ENCODE measurements at regions not wholly inside any gene's neighbourhood (a gene's known extent, or its start where the extent isn't known, plus 50 kb on each side); places are given as distances from the start of the nearest gene placed in this dataset.

GRCh38 chr21:16078382-16078781, 348.6 kb downstream of the USP25 start:
- Histone ChIP-seq H3K27me3 (ENCODE audit: insufficient read depth) (no peaks in the 10 kb centered on the region), H2AFZ (no peak overlapping the region), H3K36me3 (ENCODE audit: insufficient read depth) (no peaks in the 10 kb centered on the region), H3K4me1 (ENCODE audit: insufficient read depth) (no peaks in the 10 kb centered on the region), H3K4me2 (no peak overlapping the region), H3K27ac (ENCODE audit: low read depth) (no peak overlapping the region), H3K79me2 (replicated peaks; ENCODE audit: insufficient read depth) (no peaks in the 10 kb centered on the region), H3K9me2 (ENCODE audit: insufficient read depth) (no peaks in the 10 kb centered on the region), H3K4me3 (no peak overlapping the region), H4K20me1 (replicated peaks; ENCODE audit: insufficient read depth) (no peaks in the 10 kb centered on the region), H3F3A (replicated peaks; ENCODE audit: low read depth) (no peaks in the 10 kb centered on the region)
- Mint-ChIP-seq H3K4me3 (no peak overlapping the region), H3K27ac (no peak overlapping the region), H3K27me3 (ENCODE audit: insufficient read depth, low read depth, poor library complexity) (no peaks in the 10 kb centered on the region), H3K9me3 (no peaks in the 10 kb centered on the region), H3K4me1 (no peaks in the 10 kb centered on the region), H3K36me3 (ENCODE audit: low read depth) (no peaks in the 10 kb centered on the region)
- DNase-seq (ENCODE audit: low spot score) (no peak), ATAC-seq (no peak)
- TF ChIP-seq, protein P1, sequence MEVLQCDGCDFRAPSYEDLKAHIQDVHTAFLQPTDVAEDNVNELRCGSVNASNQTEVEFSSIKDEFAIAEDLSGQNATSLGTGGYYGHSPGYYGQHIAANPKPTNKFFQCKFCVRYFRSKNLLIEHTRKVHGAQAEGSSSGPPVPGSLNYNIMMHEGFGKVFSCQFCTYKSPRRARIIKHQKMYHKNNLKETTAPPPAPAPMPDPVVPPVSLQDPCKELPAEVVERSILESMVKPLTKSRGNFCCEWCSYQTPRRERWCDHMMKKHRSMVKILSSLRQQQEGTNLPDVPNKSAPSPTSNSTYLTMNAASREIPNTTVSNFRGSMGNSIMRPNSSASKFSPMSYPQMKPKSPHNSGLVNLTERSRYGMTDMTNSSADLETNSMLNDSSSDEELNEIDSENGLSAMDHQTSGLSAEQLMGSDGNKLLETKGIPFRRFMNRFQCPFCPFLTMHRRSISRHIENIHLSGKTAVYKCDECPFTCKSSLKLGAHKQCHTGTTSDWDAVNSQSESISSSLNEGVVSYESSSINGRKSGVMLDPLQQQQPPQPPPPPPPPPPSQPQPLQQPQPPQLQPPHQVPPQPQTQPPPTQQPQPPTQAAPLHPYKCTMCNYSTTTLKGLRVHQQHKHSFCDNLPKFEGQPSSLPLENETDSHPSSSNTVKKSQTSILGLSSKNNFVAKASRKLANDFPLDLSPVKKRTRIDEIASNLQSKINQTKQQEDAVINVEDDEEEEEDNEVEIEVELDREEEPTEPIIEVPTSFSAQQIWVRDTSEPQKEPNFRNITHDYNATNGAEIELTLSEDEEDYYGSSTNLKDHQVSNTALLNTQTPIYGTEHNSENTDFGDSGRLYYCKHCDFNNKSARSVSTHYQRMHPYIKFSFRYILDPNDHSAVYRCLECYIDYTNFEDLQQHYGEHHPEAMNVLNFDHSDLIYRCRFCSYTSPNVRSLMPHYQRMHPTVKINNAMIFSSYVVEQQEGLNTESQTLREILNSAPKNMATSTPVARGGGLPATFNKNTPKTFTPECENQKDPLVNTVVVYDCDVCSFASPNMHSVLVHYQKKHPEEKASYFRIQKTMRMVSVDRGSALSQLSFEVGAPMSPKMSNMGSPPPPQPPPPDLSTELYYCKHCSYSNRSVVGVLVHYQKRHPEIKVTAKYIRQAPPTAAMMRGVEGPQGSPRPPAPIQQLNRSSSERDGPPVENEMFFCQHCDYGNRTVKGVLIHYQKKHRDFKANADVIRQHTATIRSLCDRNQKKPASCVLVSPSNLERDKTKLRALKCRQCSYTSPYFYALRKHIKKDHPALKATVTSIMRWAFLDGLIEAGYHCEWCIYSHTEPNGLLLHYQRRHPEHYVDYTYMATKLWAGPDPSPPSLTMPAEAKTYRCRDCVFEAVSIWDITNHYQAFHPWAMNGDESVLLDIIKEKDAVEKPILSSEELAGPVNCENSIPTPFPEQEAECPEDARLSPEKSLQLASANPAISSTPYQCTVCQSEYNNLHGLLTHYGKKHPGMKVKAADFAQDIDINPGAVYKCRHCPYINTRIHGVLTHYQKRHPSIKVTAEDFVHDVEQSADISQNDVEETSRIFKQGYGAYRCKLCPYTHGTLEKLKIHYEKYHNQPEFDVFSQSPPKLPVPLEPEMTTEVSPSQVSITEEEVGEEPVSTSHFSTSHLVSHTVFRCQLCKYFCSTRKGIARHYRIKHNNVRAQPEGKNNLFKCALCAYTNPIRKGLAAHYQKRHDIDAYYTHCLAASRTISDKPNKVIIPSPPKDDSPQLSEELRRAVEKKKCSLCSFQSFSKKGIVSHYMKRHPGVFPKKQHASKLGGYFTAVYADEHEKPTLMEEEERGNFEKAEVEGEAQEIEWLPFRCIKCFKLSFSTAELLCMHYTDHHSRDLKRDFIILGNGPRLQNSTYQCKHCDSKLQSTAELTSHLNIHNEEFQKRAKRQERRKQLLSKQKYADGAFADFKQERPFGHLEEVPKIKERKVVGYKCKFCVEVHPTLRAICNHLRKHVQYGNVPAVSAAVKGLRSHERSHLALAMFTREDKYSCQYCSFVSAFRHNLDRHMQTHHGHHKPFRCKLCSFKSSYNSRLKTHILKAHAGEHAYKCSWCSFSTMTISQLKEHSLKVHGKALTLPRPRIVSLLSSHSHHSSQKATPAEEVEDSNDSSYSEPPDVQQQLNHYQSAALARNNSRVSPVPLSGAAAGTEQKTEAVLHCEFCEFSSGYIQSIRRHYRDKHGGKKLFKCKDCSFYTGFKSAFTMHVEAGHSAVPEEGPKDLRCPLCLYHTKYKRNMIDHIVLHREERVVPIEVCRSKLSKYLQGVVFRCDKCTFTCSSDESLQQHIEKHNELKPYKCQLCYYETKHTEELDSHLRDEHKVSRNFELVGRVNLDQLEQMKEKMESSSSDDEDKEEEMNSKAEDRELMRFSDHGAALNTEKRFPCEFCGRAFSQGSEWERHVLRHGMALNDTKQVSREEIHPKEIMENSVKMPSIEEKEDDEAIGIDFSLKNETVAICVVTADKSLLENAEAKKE (CRISPR knock-in tag; IDR thresholded peaks at IDR 0.05) = no peak
- TF ChIP-seq CREB1 (CRISPR knock-in tag; IDR thresholded peaks at IDR 0.05; ENCODE audit: low read depth) = no peak
- TF ChIP-seq ZNF114 (CRISPR knock-in tag; IDR thresholded peaks at IDR 0.05) = no peak
- TF ChIP-seq STAT1 (IDR thresholded peaks at IDR 0.05; ENCODE audit: unreplicated experiment) = no peak
- TF ChIP-seq REST (IDR thresholded peaks at IDR 0.05; ENCODE audit: unreplicated experiment) = no peak
- no peak for TF ChIP-seq ZNF331 (CRISPR knock-in tag; IDR thresholded peaks at IDR 0.05; ENCODE audit: low read depth)
- TF ChIP-seq POLR2AphosphoS5 (IDR thresholded peaks at IDR 0.05; ENCODE audit: low read depth) = no peak
- TF ChIP-seq ETS1 (IDR thresholded peaks at IDR 0.05) = no peak

Data from GM23338 (cell line).